WTC11 (cell line): ENCODE measurements at regions not wholly inside any gene's neighbourhood (a gene's known extent, or its start where the extent isn't known, plus 50 kb on each side); places are given as distances from the start of the nearest gene placed in this dataset.
"Not testable (repeated sequence)": the region's sequence is repeated elsewhere in the genome, so short reads cannot be mapped to it uniquely, and the experiment has no call there.

Experiments used
- ATAC-seq: fragments of 200-7000 bp; cut with Tn5 transposase; 2 replicates; pipeline ENCODE4 v1.10.0; 2021; ENCODE audit warnings: mild to moderate bottlenecking, moderate library complexity
- CTCF ChIA-PET: fragments of 300-600 bp; sonication (Branson Sonifier 250); formaldehyde crosslinking; loops from one replicate; lab custom pipeline; 2021; ENCODE audit warnings: antibody characterized with exemption; lab: Charles Lee
- POLR2A ChIA-PET: fragments of 350-600 bp; sonication (Branson Sonifier 250); formaldehyde crosslinking; loops from one replicate; lab custom pipeline; 2021; ENCODE audit warnings: antibody characterized with exemption; lab: Charles Lee
- DNase-seq: peaks from one replicate; pipeline ENCODE4 v3.0.0; 2021; ENCODE audit warnings: low spot score
- H3K27ac Mint-ChIP-seq: 2 replicates; pipeline ENCODE4 v1.8.0; 2021; ENCODE audit warnings: mixed read lengths
- H3K27me3 Mint-ChIP-seq: 2 replicates; pipeline ENCODE4 v1.8.0; 2021; ENCODE audit warnings: low read depth, mild to moderate bottlenecking, moderate library complexity, mixed read lengths
- H3K36me3 Mint-ChIP-seq: 2 replicates; pipeline ENCODE4 v1.8.0; 2021; ENCODE audit warnings: mixed read lengths
- H3K4me1 Mint-ChIP-seq: 2 replicates; pipeline ENCODE4 v1.8.0; 2022; ENCODE audit warnings: mixed read lengths
- H3K4me3 Mint-ChIP-seq: 2 replicates; pipeline ENCODE4 v1.8.0; 2021; ENCODE audit warnings: mild to moderate bottlenecking, moderate library complexity, mixed read lengths
- H3K9me3 Mint-ChIP-seq: 2 replicates; pipeline ENCODE4 v1.8.0; 2021; ENCODE audit warnings: mixed read lengths
- AFF4 ChIP-seq: sonication (generic); formaldehyde crosslinking; IDR thresholded peaks from 2 replicates; pipeline ENCODE4 v1.8.1; 2023; ENCODE audit warnings: mild to moderate bottlenecking, missing genetic modification reagents, borderline replicate concordance
- ATF1 ChIP-seq: sonication (generic); formaldehyde crosslinking; IDR thresholded peaks from 2 replicates; pipeline ENCODE4 v1.8.1; 2023; ENCODE audit warnings: mild to moderate bottlenecking, moderate library complexity, missing genetic modification reagents
- CDX4 ChIP-seq: fragments of 250-450 bp; sonication (Bioruptor Pico); IDR thresholded peaks from 2 replicates; pipeline ENCODE4 v1.9.0; 2021; ENCODE audit warnings: moderate library complexity, mild to moderate bottlenecking, inconsistent platforms, borderline replicate concordance
- ETV6 ChIP-seq: sonication (generic); formaldehyde crosslinking; IDR thresholded peaks from 2 replicates; pipeline ENCODE4 v1.8.1; 2022; ENCODE audit warnings: mild to moderate bottlenecking, missing genetic modification reagents
- FOXK1 ChIP-seq: sonication (generic); formaldehyde crosslinking; IDR thresholded peaks from 2 replicates; pipeline ENCODE4 v1.8.0; 2022; ENCODE audit warnings: mild to moderate bottlenecking, moderate library complexity, missing genetic modification reagents
- GTF2I ChIP-seq: fragments of 250-450 bp; sonication (Bioruptor Pico); conservative IDR thresholded peaks from 2 replicates; pipeline ENCODE4 v1.4.0; 2021; ENCODE audit warnings: mild to moderate bottlenecking
- HMGXB4 ChIP-seq: sonication (generic); formaldehyde crosslinking; IDR thresholded peaks from 2 replicates; pipeline ENCODE4 v1.8.1; 2023; ENCODE audit warnings: mild to moderate bottlenecking, moderate library complexity, missing genetic modification reagents
- JUN ChIP-seq: sonication (generic); formaldehyde crosslinking; IDR thresholded peaks from 2 replicates; pipeline ENCODE4 v1.8.0; 2023; ENCODE audit warnings: mild to moderate bottlenecking, missing genetic modification reagents
- SMAD4 ChIP-seq: sonication (generic); formaldehyde crosslinking; IDR thresholded peaks from 2 replicates; pipeline ENCODE4 v1.8.0; 2022; ENCODE audit warnings: mild to moderate bottlenecking, missing genetic modification reagents
- STAT6 ChIP-seq: sonication (generic); formaldehyde crosslinking; conservative IDR thresholded peaks from 2 replicates; pipeline ENCODE4 v1.8.1; 2023; ENCODE audit warnings: mild to moderate bottlenecking, low read depth, missing genetic modification reagents, moderate library complexity
- ZNF263 ChIP-seq: sonication (generic); formaldehyde crosslinking; IDR thresholded peaks from 2 replicates; pipeline ENCODE4 v1.8.1; 2022; ENCODE audit warnings: low read depth, mild to moderate bottlenecking, moderate library complexity, missing genetic modification reagents
- TF ChIP-seq, protein P1 (sequence below): sonication (generic); formaldehyde crosslinking; IDR thresholded peaks from 2 replicates; pipeline ENCODE4 v1.8.0; 2022; ENCODE audit warnings: mild to moderate bottlenecking, missing genetic modification reagents
- TF ChIP-seq, protein P2 (sequence below): fragments of 250-450 bp; sonication (Bioruptor Pico); IDR thresholded peaks from 2 replicates; pipeline ENCODE4 v1.9.0; 2021; ENCODE audit warnings: mild to moderate bottlenecking
- TF ChIP-seq, protein P3 (sequence below): sonication (generic); formaldehyde crosslinking; IDR thresholded peaks from 2 replicates; pipeline ENCODE4 v1.8.0; 2022; ENCODE audit warnings: missing genetic modification reagents

DNA sequence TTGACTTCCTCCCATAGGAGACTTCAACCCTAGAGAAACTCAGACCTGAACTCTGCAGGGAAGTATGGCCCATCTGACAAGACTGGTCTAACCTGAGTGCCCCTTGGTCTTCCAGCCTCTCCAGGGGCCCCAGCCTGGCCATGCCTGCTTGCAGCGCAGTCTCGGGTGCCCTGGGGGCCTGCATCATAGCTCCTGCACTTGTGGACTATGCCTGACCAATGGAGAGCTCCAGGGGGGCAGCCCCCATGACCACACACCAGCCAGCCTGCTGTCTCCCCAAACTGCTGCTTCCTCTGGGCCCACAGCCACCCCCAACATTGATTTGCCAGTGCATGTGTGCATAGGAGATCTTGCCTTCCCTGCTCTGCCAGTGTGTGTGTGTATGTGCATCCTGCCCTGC lies 608.6 kb upstream of the MARCKS start:
- CTCF ChIA-PET = no interaction called here
- Mint-ChIP-seq H3K27ac (no peak overlapping the region), H3K9me3 (peaks cover 4% of the 10 kb centered on the region), H3K4me3 (no peak overlapping the region), H3K27me3 (no peaks in the 10 kb centered on the region), H3K4me1 (no peaks in the 10 kb centered on the region), H3K36me3 (no peaks in the 10 kb centered on the region)
- DNase-seq (no peak), ATAC-seq (no peak)
- POLR2A ChIA-PET = no interaction called here
- TF ChIP-seq CDX4 (CRISPR knock-in tag) (no peak), HMGXB4 (CRISPR knock-in tag) (no peak), JUN (CRISPR knock-in tag) (no peak), SMAD4 (CRISPR knock-in tag) (no peak), FOXK1 (no peak), GTF2I (CRISPR knock-in tag) (no peak)
- TF ChIP-seq, protein P1, sequence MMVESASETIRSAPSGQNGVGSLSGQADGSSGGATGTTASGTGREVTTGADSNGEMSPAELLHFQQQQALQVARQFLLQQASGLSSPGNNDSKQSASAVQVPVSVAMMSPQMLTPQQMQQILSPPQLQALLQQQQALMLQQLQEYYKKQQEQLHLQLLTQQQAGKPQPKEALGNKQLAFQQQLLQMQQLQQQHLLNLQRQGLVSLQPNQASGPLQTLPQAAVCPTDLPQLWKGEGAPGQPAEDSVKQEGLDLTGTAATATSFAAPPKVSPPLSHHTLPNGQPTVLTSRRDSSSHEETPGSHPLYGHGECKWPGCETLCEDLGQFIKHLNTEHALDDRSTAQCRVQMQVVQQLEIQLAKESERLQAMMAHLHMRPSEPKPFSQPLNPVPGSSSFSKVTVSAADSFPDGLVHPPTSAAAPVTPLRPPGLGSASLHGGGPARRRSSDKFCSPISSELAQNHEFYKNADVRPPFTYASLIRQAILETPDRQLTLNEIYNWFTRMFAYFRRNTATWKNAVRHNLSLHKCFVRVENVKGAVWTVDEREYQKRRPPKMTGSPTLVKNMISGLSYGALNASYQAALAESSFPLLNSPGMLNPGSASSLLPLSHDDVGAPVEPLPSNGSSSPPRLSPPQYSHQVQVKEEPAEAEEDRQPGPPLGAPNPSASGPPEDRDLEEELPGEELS (CRISPR knock-in tag) = no peak

DNA sequence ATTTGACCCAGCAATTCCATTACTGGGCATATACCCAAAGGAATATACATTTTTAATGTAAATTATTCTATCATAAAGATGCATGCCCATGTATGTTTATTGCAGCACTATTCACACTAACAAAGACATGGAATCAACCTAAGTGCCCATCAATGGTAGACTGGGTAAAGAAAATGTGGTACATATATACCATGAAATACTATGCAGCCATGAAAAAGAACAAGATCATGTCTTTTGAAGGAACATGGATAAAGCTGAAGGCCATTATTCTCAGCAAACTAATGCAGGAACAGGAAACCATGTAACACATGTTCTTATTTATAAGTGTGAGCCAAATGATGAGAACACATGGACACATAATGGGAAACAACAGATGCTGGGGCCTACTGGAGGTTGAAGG lies 603.0 kb upstream of the MARCKS start:
- not testable (repeated sequence) for H3K4me1 Mint-ChIP-seq

GRCh38 chr6:113258771-113259170 lies 598.4 kb upstream of the MARCKS start:
- ATAC-seq (no peak), DNase-seq (no peak)
- Mint-ChIP-seq H3K4me3 (no peak overlapping the region), H3K4me1 (peaks cover 9% of the 10 kb centered on the region), H3K27me3 (no peaks in the 10 kb centered on the region), H3K36me3 (peaks cover 13% of the 10 kb centered on the region), H3K9me3 (peaks cover 25% of the 10 kb centered on the region), H3K27ac (no peak overlapping the region)
- ChIA-PET POLR2A (no interaction called here), CTCF (no interaction called here)
- TF ChIP-seq STAT6 (no peak), ATF1 (CRISPR knock-in tag) (no peak), AFF4 (CRISPR knock-in tag) (no peak), ZNF263 (no peak), ETV6 (CRISPR knock-in tag) (no peak)
- TF ChIP-seq, protein P2, sequence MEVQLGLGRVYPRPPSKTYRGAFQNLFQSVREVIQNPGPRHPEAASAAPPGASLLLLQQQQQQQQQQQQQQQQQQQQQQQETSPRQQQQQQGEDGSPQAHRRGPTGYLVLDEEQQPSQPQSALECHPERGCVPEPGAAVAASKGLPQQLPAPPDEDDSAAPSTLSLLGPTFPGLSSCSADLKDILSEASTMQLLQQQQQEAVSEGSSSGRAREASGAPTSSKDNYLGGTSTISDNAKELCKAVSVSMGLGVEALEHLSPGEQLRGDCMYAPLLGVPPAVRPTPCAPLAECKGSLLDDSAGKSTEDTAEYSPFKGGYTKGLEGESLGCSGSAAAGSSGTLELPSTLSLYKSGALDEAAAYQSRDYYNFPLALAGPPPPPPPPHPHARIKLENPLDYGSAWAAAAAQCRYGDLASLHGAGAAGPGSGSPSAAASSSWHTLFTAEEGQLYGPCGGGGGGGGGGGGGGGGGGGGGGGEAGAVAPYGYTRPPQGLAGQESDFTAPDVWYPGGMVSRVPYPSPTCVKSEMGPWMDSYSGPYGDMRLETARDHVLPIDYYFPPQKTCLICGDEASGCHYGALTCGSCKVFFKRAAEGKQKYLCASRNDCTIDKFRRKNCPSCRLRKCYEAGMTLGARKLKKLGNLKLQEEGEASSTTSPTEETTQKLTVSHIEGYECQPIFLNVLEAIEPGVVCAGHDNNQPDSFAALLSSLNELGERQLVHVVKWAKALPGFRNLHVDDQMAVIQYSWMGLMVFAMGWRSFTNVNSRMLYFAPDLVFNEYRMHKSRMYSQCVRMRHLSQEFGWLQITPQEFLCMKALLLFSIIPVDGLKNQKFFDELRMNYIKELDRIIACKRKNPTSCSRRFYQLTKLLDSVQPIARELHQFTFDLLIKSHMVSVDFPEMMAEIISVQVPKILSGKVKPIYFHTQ = no peak
- TF ChIP-seq, protein P3, sequence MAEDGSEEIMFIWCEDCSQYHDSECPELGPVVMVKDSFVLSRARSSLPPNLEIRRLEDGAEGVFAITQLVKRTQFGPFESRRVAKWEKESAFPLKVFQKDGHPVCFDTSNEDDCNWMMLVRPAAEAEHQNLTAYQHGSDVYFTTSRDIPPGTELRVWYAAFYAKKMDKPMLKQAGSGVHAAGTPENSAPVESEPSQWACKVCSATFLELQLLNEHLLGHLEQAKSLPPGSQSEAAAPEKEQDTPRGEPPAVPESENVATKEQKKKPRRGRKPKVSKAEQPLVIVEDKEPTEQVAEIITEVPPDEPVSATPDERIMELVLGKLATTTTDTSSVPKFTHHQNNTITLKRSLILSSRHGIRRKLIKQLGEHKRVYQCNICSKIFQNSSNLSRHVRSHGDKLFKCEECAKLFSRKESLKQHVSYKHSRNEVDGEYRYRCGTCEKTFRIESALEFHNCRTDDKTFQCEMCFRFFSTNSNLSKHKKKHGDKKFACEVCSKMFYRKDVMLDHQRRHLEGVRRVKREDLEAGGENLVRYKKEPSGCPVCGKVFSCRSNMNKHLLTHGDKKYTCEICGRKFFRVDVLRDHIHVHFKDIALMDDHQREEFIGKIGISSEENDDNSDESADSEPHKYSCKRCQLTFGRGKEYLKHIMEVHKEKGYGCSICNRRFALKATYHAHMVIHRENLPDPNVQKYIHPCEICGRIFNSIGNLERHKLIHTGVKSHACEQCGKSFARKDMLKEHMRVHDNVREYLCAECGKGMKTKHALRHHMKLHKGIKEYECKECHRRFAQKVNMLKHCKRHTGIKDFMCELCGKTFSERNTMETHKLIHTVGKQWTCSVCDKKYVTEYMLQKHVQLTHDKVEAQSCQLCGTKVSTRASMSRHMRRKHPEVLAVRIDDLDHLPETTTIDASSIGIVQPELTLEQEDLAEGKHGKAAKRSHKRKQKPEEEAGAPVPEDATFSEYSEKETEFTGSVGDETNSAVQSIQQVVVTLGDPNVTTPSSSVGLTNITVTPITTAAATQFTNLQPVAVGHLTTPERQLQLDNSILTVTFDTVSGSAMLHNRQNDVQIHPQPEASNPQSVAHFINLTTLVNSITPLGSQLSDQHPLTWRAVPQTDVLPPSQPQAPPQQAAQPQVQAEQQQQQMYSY (CRISPR knock-in tag) = no peak

More for the DNA sequence above, 603.0 kb upstream of the MARCKS start:
- H3K4me3 Mint-ChIP-seq, H3K27me3 Mint-ChIP-seq, ATAC-seq, H3K36me3 Mint-ChIP-seq, POLR2A ChIA-PET, H3K27ac Mint-ChIP-seq, CTCF ChIA-PET, DNase-seq: not testable (repeated sequence)
- H3K9me3 Mint-ChIP-seq = peaks cover 11% of the 10 kb centered on the region
